Limb (tissue), 2 donors: ENCODE measurements at regions not wholly inside any gene's neighbourhood (a gene's known extent, or its start where the extent isn't known, plus 50 kb on each side); places are given as distances from the start of the nearest gene placed in this dataset.

Experiments
- DNase-seq, 2 donors: peaks; one replicate each; pipeline ENCODE4 v3.0.0-alpha.2; 2016; ENCODE audit errors: extremely low spot score in 2 of 2

GRCh38 chr2:20559277-20559676, 91.6 kb downstream of the HS1BP3 start:
- no peak for DNase-seq

GRCh38 chr2:20560011-20560410, 90.9 kb downstream of the HS1BP3 start:
- no peak for DNase-seq

GRCh38 chr2:20560891-20561636, 89.8 kb downstream of the HS1BP3 start:
- DNase-seq: no peak

GRCh38 chr2:20561637-20562454, 89.1 kb downstream of the HS1BP3 start:
- DNase-seq: no peak

GRCh38 chr2:20562540-20563225, 88.2 kb downstream of the HS1BP3 start:
- DNase-seq: no peak

GRCh38 chr2:20563251-20563650, 87.6 kb downstream of the HS1BP3 start:
- DNase-seq: no peak

GRCh38 chr2:20563833-20564232, 87.1 kb downstream of the HS1BP3 start:
- no peak for DNase-seq

- DNase-seq: no peak
Measured at GRCh38 chr2:20565101-20565622, 85.7 kb downstream of the HS1BP3 start.

GRCh38 chr2:20565623-20566236, 85.2 kb downstream of the HS1BP3 start:
- DNase-seq: peak in 1 of 2 donors; percentile 55

- no peak for DNase-seq
Measured at GRCh38 chr2:20566331-20566730, 84.6 kb downstream of the HS1BP3 start.

- DNase-seq: no peak
Measured at GRCh38 chr2:20567159-20567925, 83.6 kb downstream of the HS1BP3 start.
